ENCODE measurements at regions not wholly inside any gene's neighbourhood (a gene's known extent, or its start where the extent isn't known, plus 50 kb on each side); places are given as distances from the start of the nearest gene placed in this dataset.

DNA sequence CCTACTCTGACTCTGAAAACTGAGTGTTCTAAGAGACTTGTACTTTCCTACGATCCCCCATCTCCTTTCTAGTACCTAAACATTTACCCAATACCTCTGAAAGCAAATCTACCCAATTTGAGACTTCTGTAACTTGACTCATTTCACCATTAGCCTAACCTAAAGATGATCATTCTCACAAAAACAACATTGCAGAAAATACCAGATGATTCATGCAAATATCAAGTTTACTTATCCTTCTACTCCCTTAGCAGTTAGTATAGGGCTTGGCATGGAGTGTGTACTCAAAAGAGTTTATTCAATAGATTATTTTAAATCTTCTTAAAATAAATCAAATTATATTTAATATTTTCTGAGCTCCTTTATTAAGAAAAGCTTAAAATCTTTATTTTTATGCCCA, 89.6 kb downstream of the NR4A2 start (continued):
- TF ChIP-seq, protein P1, sequence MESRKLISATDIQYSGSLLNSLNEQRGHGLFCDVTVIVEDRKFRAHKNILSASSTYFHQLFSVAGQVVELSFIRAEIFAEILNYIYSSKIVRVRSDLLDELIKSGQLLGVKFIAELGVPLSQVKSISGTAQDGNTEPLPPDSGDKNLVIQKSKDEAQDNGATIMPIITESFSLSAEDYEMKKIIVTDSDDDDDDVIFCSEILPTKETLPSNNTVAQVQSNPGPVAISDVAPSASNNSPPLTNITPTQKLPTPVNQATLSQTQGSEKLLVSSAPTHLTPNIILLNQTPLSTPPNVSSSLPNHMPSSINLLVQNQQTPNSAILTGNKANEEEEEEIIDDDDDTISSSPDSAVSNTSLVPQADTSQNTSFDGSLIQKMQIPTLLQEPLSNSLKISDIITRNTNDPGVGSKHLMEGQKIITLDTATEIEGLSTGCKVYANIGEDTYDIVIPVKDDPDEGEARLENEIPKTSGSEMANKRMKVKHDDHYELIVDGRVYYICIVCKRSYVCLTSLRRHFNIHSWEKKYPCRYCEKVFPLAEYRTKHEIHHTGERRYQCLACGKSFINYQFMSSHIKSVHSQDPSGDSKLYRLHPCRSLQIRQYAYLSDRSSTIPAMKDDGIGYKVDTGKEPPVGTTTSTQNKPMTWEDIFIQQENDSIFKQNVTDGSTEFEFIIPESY (CRISPR knock-in tag; IDR thresholded peaks at IDR 0.05) = no peak
- TF ChIP-seq ZBTB8A (IDR thresholded peaks at IDR 0.05; ENCODE audit: partially characterized antibody) = no peak
- TF ChIP-seq ZNF277 (CRISPR knock-in tag; IDR thresholded peaks at IDR 0.05; ENCODE audit: borderline replicate concordance) = no peak
- TF ChIP-seq U2AF2 (optimal IDR thresholded peaks at IDR 0.05; ENCODE audit: low read depth, low read length) = no peak
- no peak for TF ChIP-seq CCNT2 (IDR thresholded peaks at IDR 0.05; ENCODE audit: borderline replicate concordance, extremely low read depth, insufficient read length, low read depth, low read length)
- TF ChIP-seq ZNF431 (CRISPR knock-in tag; IDR thresholded peaks at IDR 0.05) = no peak
- TF ChIP-seq ZFPM2 (CRISPR knock-in tag; IDR thresholded peaks at IDR 0.05) = no peak
- no peak for TF ChIP-seq ESRRB (CRISPR knock-in tag; IDR thresholded peaks at IDR 0.05; ENCODE audit: borderline replicate concordance)
- TF ChIP-seq HLTF (IDR thresholded peaks at IDR 0.05) = no peak
- no peak for TF ChIP-seq POLR3A (IDR thresholded peaks at IDR 0.05; ENCODE audit: borderline replicate concordance, extremely low read depth, insufficient read depth, insufficient read length)
- no peak for TF ChIP-seq CC2D1A (IDR thresholded peaks at IDR 0.05)

Measured in K562 (cell line).